Activated CD4-positive, alpha-beta T cell treated with anti-CD3 and anti-CD28 coated beads, Interleukin-2, Interleukin-6, amounts not matched to agents 100 ng/mL and 50 ng/mL, durations not matched to agents 16 hours and 8 hours (primary cell): ENCODE measurements at regions not wholly inside any gene's neighbourhood (a gene's known extent, or its start where the extent isn't known, plus 50 kb on each side); places are given as distances from the start of the nearest gene placed in this dataset.

Experiments
- DNase-seq: peaks from one replicate; pipeline ENCODE4 v3.0.0-alpha.2; 2020

DNA sequence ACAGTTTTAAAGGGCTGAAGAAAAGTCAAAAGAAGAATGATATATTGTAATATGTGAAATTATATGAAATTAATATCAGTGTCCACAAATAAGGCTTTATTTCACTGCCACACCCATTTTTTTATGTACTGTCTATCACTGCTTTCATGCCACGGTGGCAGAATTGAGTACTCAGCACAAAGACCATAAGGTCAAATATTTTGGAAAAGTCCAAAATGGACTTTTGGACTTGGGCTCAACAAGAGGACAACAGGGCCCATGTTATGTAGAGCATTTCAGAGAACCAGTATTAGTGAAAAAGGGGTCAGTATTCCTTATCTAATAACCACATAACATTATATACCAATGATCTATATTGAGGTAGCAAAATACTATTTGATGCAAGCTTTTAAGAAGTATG lies 427.2 kb downstream of the EPHA4 start:
- no peak for DNase-seq

DNA sequence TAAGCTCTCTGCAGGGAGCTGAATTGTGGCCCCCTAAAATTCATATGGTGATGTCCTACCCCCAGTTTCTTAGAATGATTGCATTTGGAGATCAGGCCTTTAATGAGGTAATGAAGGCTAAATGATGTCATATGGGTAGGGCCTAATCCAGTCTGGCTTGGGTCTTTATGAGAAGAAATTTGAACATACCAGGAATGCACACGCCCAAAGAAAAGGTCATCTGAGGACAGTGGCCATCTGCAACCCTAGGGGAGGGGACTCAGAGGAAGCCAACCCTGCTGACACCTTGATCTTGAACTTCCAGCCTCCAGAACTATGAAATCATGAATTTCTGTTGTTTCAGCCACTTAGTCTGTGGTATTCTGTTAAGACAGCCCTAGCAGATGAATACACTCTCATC lies 426.7 kb downstream of the EPHA4 start:
- DNase-seq, result no peak

DNA sequence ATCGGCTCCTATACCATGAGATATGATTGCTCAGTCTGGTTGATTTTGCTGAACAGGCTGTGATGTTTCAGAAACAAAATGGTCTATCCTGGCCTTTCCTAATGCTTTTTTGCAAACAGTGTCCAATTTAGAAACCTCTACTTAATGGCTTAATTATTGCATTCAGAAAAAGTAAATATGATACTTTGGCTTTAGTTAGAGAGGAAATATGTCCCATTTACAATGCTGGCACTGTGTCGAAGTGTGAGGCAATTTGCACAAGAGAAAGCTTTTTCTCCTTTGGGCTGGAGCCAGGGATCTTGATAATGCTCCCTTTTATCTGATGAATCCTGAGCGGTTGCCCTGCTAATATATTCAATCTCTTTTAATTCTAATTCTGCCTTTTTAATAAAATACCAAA lies 418.9 kb downstream of the EPHA4 start:
- no peak for DNase-seq

DNA sequence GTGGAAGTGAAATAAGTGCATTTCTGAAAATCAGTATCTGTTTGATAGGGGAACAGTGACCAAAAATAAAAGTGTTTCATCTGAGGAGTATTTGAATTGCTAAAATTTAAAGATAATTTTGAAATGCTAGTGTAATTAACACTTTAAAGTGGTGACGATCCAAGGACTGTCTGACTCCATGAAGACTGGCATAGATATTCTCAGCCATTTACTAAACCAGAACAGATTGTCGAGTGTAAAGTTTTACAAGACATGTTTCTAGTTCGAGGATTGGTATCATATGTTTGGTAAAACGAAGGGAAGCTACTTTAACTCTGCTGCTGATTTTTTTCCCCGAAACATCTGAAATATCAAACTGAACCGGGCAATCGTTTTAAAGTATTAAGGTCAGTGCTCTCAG lies 417.9 kb downstream of the EPHA4 start:
- no peak for DNase-seq

DNA sequence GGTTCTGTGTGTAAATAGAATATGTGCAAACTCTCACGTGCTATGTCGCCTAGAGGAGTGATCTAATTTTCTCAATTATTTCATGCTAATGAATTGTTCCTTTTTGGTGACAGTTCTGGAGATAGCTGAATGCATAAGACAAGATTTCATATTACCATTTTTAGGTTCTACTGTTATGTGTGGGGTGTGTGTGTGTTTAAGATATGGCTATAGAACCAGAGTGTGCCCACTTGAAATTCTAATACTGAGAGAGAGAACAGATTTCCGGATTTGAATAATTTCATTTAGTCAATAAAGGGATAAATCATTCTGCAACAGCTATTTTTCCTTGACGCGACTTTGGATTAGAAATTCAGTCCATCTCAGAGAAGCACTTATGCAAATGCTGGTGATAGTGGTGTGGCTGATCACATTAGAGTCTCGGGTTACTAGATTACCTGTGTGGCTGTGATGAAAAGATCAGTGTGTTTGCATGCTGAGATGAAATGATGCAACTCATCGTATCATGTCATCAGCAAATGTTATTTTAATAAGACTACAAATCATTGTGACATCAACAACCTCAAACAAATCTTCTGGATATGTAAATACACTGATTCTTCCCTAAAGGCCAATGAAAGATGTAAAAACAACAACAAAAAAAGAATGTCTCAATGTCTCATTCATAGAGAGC lies 415.9 kb downstream of the EPHA4 start:
- no peak for DNase-seq

DNA sequence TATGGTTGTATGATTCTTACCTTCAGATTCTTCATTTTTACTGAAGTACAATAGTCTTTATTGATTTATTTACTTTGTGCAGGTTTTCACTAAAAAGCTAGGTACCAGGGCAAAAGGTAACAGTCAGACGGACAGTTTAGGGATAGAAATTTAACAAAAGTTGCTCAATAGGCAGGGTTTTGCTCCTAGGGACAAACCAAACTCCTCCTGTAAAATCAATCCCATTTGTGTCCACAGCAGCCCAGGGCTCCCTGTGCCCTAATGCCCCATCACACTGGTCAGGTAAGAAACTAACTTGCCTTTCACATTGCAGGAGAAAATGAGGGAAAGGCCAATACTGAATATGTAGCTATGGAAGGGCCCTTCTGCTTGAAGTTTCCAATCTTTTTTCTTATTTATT lies 410.9 kb downstream of the EPHA4 start:
- no peak for DNase-seq

DNA sequence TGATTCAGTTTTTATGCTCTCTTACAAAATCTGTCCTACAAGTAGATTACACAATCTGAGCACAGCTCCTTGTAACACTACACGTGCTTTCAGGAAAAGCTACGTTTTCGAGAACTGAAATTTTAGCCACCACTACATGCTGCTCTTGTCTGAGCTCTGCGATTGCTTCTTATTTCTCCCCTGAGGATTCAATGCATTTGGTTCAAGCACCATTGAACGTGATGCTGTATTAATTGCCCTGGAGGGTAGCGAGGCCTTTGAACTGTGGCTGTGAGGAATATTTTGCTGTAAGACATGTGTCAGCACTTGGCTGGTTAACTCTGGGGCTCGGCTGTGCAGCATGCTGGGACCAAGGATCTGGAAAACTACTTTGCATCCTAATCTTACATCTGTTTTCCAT lies 405.8 kb downstream of the EPHA4 start:
- no peak for DNase-seq

DNA sequence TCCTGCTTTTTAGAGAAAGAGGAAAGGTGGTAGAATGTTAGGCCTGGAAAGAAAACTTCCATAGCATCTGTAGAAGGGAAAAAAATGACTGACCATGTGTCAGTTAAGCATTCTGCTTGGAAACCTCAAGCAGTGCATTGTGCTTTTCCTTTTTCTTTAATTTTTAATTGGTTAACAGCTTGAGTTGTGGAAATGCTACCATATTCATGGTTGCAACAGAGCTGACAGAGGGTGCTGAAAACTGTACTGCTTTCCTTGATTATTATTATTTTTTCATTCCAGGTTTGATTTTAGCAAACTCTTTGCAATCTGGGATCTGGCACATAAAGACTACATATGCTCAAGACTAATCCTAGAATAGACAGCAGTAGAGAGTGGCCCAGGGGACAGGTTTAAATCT lies 404.5 kb downstream of the EPHA4 start:
- no peak for DNase-seq

DNA sequence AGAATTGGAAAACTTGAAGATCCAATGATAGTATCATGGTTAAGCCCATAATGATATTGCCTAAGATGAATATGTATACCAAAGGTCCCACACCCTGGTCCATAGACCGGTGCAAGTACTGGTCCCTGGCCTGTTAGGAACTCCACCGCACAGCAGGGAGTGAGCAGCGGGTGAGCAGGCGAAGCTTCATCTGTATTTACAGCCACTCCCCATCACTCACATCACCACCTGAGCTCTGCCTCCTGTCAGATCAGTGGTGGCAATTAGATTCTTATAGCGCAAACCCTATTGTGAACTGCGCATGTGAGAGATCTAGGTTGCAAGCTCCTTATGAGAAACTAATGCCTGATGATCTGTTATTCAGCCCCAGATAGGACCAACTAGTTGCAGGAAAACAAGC lies 402.4 kb downstream of the EPHA4 start:
- no peak for DNase-seq

DNA sequence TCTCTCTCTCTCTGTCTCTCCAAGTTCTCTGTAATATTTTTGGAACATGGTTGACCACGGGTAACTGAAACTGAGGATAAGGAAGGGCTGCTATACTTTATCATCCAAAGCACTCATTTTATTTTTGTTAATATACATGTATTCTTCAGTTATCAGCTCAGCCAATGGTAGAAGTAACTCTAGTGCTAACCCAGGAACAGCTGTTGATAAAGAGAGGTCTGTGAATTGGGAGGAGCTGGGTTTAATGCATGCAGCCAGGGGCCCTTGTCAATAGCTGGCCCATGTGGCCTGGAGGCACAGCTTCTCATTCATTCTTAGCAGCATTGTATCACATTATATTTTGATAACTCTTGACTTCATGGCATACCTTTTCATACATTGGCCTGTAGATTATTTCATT lies 401.6 kb downstream of the EPHA4 start:
- no peak for DNase-seq

DNA sequence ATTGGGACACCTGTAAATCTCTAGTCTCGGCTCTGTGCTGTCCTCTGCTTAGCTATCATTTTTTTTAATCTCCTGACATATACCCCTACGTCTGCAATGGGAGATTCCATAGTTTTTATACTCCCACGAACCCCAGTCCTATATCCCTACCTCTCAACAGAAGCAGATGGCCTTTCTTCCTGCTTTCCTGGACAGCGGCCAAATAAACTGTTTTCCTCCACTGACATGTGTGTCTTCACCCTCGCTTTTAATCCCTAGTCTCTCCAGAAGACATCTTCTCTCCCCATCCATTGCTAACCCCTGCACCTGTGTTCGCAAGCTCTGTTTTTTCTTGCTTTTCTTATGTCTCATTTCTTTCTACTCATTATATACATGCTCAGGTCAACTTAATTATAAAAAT lies 395.4 kb downstream of the EPHA4 start:
- DNase-seq, result no peak

DNA sequence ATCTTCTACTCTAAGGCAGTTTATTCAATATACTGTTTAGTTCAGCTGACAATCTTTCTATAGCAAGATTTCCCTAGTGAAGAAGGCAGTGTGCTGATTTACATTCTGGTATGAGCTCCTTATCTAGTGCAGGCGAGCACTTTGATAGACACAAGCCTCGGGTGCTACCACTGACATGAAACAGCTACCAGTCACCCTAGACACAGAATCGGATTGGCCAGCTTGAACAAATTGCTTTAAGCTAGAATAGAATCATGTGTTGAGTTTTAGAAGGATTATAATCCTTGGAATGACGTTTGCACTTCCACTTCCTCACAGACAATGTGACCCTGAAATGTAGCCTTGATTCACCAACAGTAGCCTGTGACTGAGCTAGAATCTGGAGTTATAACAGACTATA lies 394.0 kb downstream of the EPHA4 start:
- no peak for DNase-seq

DNA sequence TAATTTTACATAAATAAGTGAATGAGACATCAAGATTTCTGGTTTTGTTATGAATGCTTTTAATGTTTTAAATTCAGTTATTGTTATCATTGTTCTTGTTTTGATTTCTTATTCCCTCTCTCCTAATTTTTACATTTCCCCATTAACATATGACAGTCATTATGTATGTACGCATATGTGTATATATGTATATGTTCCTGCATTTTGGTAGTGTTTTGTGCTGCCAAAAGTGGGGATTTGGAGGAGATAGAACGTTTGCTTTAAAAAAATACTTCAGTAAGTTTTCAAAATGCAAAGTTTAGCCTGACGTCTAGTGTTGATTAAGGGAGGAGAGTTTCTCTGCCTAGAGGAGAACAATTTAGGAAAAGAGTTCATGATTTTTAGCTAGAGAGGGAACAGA lies 385.2 kb downstream of the EPHA4 start:
- DNase-seq, result no peak

DNA sequence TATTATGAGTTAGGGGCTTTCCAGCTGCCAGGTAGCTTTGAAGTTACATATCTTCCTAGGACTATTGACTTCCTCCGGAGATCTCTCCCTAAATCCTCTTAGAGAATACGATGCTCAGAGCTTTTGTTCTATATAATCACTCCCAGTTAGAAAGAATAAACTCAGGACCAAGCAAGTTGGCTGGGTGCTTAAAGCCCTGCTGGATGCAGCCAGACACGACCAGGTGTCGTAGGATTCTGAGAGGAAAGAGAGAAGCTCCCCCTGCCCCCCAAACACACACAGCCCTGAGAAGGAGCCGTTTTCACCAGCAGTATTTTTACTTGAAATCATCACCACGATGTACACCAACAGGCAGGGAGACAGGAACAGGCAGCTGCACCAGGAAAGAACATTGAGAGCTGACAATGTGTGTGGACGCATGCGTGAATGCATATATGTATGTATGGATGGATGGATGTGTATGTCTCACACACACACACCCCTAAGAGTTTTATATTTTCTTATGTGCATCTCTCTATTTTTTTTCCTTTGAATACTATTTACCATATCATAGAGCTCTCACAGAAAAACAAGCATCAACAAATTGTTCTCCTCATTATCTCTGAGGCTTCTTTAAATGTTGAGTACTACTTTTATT lies 382.6 kb downstream of the EPHA4 start:
- DNase-seq, result no peak

DNA sequence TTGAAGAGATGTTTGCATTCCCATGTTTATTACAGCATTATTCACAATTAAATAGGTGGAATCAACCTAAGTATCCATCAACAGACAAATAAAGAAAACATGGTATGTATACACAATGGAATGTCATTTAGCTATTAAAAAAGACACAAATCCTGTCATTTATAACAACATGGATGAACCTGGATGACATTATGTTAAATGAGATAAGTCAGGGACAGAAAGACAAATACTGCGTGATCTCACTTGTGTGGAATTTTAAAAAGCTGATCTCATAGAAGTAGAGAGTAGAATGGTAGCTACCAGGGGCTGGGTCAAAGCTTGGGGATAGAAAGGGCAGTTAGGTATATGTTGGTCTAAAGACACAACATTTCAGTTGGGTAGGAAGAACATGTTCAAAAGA lies 376.3 kb downstream of the EPHA4 start:
- no peak for DNase-seq

DNA sequence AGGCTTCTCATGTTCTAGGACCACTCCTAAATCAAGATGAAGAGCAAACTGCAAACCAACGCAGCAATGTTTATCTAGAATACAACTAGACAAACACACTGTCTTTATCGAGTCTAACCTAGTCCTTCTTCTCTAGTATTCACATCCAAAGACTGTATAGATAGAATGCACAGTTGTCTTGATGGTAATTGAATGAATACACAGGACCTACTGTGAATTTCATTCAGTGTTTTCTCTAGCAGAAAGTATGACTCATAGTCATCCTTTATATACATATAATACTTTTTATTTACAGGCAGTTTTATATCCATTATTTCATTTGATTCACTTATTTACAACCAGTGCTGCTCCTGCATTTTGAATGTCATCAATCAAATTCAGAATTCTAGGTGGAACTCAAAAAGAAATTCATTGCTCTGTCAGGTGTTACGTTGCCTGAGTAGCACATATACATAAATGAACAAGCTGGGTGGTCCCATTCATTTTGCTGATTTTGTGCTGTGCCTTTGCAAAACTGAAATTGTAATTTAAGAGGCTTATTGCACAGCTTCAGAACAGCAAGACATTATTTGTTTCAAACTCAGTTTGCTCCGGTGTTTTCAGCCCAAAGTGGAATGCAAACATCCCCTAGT lies 374.8 kb downstream of the EPHA4 start:
- no peak for DNase-seq

DNA sequence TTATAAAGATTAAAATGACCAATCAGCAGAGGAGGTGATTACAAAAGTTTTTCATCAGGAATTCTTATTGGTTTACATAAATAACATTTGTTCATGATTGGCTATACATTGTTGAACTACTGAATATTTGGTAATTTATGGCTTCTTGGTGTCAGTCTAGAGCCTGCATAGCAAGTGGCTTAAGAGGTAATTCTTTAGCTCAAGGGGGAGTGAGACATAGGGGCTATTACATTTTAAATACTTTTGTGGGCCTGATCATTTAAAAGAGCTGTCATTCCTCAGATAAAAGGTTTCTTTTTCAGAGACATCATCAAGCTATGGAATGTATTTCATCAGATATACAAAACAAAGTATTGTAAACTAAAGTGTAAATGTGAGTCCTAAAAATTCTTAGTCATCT lies 373.8 kb downstream of the EPHA4 start:
- no peak for DNase-seq

DNA sequence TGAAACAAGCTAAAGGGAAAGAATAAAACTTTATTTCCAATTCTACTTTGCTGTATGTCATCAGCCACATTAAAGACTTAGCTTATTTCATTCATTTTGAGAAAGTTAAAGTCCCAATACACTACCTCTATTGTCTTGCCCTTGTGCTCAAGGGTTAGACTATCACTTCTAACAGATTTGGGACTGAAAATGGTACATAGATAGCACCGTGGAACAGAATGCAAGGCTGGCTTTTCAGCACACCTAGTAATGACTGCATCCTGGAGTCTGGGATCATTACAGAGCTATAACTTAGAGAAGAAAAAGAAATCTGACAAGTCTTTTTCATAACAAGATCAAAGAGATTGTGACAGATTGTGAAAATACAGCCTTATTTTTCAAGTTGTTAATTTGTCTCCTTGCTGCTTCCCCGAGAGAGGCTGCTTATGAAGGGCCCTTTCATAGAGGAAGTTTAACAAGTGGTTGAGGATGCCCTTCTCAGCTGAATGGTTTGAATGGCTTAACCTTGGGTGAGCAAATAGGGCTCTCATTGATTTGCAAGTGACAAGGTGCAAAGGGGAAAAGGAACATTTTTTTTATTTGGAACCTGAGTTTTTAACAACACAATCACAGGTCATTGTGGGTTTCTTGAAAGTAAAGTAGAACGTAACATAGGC lies 371.8 kb downstream of the EPHA4 start:
- DNase-seq, result no peak

DNA sequence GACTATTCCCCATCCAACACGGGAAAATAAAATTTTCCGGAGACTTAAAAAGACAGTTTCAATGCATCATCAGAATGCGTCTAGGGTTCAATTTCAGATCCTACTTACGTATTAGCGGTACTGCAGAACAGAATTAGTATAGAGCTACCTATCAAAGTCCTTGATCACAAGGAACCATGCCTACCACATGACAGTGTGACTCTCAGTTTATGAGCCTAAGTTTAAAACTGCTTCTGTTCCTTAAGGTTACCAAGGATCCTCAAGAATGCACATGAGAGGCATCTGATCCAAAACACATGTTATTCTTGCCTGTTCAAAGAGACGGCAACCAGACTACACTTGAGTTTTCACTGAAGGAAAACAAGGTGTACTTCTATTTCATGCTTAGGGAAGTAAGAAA lies 369.7 kb downstream of the EPHA4 start:
- DNase-seq, result no peak

DNA sequence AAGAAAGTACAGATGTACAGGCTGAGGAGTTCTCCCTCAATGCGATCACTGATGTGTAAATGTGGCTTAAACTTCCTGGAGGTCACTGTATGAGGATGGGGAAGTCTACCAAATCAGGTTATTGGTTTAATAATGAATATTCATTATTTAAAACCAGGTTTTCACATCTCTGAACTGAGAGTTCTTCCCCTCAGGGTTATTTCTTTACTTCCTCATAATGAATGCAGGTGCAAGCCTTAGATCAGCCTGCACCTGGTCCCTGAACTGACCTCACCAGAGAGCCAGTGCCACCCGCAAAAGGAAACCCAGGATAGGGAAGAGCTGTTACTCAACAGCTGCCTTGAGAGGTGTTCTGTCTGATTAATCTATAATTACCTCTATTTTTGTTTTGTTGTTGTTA lies 369.0 kb downstream of the EPHA4 start:
- no peak for DNase-seq

DNA sequence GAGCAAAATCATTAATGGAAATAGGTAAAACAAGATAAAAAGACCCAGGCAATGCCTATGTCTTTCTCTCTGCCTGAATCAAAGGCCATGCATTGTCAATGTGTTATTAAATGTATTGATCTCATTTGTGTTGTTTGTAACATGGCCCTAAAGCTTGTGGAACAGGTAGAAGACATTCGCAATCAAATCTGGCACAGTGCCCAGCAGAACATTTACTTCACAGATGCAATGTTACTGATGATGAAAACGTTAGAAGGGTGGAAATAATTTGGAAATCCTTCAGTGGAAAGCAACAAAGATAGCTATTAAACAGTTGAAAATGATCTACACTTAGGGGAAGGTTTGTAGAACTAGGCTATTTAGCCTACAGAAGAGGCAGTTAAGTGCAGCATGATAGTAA lies 368.2 kb downstream of the EPHA4 start:
- no peak for DNase-seq

DNA sequence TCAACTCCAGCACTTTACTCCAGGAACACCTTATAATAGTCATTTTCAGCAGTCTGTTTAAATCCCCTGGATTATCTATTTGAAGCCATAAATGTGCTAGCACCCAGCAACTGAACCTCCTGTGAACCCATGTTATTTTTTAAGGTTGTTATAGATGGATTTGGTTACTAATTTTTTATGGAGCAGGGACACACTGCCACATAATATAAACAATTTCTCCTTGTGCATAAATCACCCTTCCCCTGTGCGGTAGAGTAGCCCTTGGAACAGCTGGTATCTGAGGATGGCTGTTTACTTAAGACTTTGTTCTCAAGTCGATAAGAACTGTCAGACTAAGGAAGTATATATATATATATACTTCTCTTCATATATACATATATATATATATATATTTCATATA lies 367.4 kb downstream of the EPHA4 start:
- DNase-seq, result no peak

DNA sequence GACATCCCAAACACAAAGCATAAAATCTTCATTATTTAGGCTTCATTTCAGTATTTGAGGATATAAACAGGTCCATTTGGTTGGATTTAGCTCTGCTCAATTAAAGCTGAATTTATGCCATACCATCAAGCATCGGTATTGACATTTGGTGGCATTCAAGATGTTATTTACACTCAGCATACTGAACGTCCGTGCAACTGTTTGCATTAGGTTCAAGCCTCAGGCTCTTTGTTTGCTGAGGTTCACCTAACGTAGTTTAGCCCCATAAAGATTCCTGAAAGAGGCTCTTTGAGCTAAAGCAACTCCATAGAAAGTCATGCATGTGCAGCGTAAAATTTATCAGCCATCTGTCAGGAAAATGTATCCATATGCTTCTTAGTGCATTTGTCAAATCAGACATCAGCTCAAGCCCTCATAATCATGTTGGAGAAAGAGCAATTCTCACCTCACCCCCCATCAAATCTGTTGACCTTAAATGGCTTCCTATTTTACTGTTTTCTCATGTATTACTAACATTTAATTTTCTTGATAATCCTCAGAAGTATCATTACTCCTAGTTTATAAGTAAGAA lies 366.9 kb downstream of the EPHA4 start:
- DNase-seq, result no peak

DNA sequence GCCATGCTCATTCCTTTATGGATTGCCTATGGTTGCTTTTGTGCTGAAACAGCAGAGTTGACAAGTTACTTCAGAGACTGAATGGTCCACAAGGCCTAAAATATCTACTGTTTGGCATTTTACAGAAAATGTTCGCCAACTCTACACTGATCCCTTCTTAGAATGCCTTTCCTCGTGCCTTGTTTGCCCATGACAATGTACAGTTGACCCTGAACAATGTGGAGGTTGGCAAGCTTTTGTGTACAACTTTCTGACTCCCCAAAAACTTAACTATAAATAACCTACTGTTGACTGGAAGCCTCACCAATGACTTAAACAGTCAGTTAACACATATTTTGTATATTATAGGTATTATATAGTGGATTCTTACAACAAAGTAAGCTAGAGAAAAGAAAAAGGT lies 361.4 kb downstream of the EPHA4 start:
- no peak for DNase-seq
